Neutrophil (primary cell): ENCODE measurements at regions not wholly inside any gene's neighbourhood (a gene's known extent, or its start where the extent isn't known, plus 50 kb on each side); places are given as distances from the start of the nearest gene placed in this dataset.

ENCODE experiments used
- H3K27ac ChIP-seq: fragments of 200-600 bp; sonication (generic); 2 replicates; pipeline ENCODE4 v1.5.1; 2016; ENCODE audit warnings: mild to moderate bottlenecking, moderate library complexity
- H3K27me3 ChIP-seq: fragments of 200-600 bp; sonication (generic); 2 replicates; pipeline ENCODE4 v1.6.0; 2016; ENCODE audit warnings: mild to moderate bottlenecking
- H3K36me3 ChIP-seq: fragments of 200-600 bp; sonication (generic); 2 replicates; pipeline ENCODE4 v1.5.1; 2017
- H3K4me1 ChIP-seq, 2 experiments: fragments of 200-600 bp in 1 of 2; sonication (generic) in 1 of 2; 1 replicate in 1 of 2; 2 replicates in 1 of 2; pipeline versions ENCODE4 v1.5.1 to v1.6.1; 2013 to 2016; ENCODE audit warnings: low read depth in 1 of 2, low read length in 1 of 2, mild to moderate bottlenecking in 1 of 2, moderate library complexity in 1 of 2; ENCODE audit not compliant: control insufficient read depth in 1 of 2, insufficient read depth in 1 of 2
- H3K4me3 ChIP-seq, 2 experiments: fragments of 200-600 bp in 1 of 2; sonication (generic) in 1 of 2; 1 replicate in 1 of 2; 2 replicates in 1 of 2; pipeline ENCODE4 v1.5.1; 2013 to 2016; ENCODE audit warnings: low read depth in 1 of 2, low read length in 1 of 2, mild to moderate bottlenecking in 1 of 2, moderate library complexity in 1 of 2
- H3K9me3 ChIP-seq: fragments of 200-600 bp; sonication (generic); 2 replicates; pipeline ENCODE4 v1.5.1; 2016
- TF ChIP-seq, protein P1 (sequence below): fragments of 200-600 bp; sonication (generic); IDR thresholded peaks from 2 replicates; pipeline ENCODE4 v1.5.1; 2016; ENCODE audit warnings: antibody characterized with exemption

DNA sequence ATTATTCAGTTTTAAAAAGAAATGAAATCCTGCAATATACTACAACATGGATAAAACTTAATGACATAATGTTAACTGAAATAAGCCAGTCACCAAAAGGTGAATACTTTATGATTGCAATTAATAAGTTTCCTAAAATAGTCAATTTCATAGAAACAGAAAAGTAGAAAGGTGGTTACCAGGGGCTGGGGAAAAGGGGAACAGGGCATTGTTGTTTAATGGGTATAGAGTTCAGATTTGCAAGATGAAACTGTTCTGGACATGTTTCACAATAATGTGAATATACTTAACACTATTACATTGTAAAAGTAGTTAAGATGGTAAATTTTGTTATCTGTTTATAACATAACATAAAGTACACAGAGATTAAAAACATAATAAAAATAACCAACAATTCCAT, 550.9 kb downstream of the CCER1 start:
- Histone ChIP-seq H3K9me3 (no peaks in the 10 kb centered on the region), H3K27me3 (no peaks in the 10 kb centered on the region), H3K4me1 (no peaks in the 10 kb centered on the region), H3K27ac (no peak overlapping the region), H3K36me3 (no peaks in the 10 kb centered on the region), H3K4me3 (no peak overlapping the region)
- TF ChIP-seq, protein P1, sequence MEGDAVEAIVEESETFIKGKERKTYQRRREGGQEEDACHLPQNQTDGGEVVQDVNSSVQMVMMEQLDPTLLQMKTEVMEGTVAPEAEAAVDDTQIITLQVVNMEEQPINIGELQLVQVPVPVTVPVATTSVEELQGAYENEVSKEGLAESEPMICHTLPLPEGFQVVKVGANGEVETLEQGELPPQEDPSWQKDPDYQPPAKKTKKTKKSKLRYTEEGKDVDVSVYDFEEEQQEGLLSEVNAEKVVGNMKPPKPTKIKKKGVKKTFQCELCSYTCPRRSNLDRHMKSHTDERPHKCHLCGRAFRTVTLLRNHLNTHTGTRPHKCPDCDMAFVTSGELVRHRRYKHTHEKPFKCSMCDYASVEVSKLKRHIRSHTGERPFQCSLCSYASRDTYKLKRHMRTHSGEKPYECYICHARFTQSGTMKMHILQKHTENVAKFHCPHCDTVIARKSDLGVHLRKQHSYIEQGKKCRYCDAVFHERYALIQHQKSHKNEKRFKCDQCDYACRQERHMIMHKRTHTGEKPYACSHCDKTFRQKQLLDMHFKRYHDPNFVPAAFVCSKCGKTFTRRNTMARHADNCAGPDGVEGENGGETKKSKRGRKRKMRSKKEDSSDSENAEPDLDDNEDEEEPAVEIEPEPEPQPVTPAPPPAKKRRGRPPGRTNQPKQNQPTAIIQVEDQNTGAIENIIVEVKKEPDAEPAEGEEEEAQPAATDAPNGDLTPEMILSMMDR = no peak

DNA sequence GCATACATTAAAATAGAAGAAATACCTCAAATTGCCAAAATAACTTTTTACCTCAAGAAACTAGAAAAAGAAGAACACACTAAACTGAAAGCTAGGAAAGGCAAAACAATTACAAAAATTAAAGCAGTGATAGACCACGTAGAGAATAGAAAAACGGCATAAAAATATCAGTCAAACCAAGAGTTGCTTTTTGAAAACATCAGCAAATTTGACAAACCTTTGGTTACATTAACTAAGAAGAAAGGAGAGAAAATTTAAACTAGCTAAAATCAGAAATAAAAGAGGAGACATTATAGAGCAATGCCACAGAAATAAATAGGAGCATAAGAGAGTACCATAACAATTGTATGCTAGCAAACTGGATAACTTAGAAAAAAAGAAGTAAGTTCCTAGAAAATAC, 553.8 kb downstream of the CCER1 start:
- no peaks in the 10 kb centered on the region for H3K27me3 ChIP-seq
- no peak overlapping the region for H3K27ac ChIP-seq
- H3K4me1 ChIP-seq = peaks cover 0 to 2% of the 10 kb centered on the region in 2 experiments
- peaks cover under 1% of the 10 kb centered on the region for H3K9me3 ChIP-seq
- no peak overlapping the region for H3K4me3 ChIP-seq
- TF ChIP-seq, protein P1 = no peak
- H3K36me3 ChIP-seq = no peaks in the 10 kb centered on the region

DNA sequence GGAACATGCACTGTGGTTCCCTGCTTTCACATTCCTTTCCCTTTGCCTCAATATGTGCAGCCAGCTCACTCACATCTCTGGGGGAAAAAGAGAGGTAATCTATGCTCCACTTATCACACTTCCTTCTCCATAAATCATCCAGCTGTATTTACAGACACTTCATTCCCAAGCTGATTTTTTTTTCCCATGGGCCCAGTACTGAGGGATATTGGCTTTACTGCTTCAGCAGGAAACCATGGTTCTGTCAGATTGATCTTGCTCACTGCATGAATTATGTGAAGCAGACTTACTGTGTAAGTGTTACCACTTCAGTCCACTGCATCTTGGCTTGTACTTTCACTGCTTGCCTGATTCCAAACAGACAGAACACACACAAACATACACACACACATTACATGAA, 555.6 kb downstream of the CCER1 start:
- H3K9me3 ChIP-seq = peaks cover 10% of the 10 kb centered on the region
- peaks cover 0 to 2% of the 10 kb centered on the region in 2 experiments for H3K4me1 ChIP-seq
- TF ChIP-seq, protein P1 = no peak
- no peak overlapping the region for H3K27ac ChIP-seq
- no peak overlapping the region for H3K4me3 ChIP-seq
- H3K36me3 ChIP-seq = no peaks in the 10 kb centered on the region
- H3K27me3 ChIP-seq = no peaks in the 10 kb centered on the region

DNA sequence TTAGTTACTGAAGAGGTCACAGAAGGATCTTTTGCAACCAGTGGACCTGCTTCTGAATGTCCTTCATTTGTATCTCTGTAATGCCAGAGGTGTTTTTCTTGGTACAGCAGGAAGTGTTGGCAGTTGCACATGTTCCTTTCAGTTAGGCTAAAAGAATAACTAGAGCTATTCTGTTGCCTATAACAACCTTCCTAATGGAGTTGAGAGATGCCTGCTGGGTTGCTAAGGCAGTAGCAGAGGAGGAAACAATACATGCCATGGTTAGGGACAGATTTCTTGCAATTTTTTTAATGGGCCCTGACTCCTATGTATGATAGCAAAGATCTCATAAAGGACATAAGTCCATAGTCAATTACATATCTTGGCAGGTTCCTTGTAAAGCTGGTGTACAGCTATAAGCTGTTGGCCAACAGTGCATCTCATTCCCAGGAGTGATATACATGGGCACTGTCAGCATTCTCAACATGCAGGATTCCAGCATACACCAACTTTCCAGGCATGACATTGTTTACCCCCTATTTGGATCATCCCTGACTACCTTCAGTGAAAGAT, 556.6 kb downstream of the CCER1 start:
- peaks cover 10% of the 10 kb centered on the region for H3K9me3 ChIP-seq
- TF ChIP-seq, protein P1 = no peak
- H3K4me3 ChIP-seq = no peak overlapping the region
- H3K4me1 ChIP-seq = peaks cover 0 to 2% of the 10 kb centered on the region in 2 experiments
- no peaks in the 10 kb centered on the region for H3K36me3 ChIP-seq
- H3K27ac ChIP-seq = no peak overlapping the region
- no peaks in the 10 kb centered on the region for H3K27me3 ChIP-seq

DNA sequence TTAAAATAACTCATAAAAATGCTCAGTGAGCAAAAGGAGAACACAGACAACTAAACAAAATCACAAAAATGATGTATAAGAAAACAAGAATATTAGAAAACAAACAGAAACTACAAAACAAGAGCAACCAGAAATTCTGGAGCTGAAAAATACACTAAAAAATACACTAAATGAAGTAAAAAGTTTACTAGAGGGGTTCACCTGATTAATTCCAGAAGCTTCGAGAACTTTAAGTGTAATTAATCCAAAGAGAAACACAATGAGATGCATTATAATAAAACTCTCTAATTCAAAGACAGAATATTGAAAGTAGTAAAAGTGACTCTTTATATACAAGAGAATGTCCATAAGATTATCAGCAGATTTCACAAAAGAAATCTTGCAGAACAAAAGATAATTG, 558.4 kb downstream of the CCER1 start:
- Histone ChIP-seq H3K27ac (no peak overlapping the region), H3K4me3 (no peak overlapping the region), H3K9me3 (peaks cover 10% of the 10 kb centered on the region), H3K27me3 (no peaks in the 10 kb centered on the region), H3K4me1 (peaks cover 0 to 2% of the 10 kb centered on the region in 2 experiments), H3K36me3 (no peaks in the 10 kb centered on the region)
- TF ChIP-seq, protein P1 = no peak
